Activated CD8-positive, alpha-beta T cell treated with anti-CD3 and anti-CD28 coated beads for 36 hours (primary cell): ENCODE measurements at regions not wholly inside any gene's neighbourhood (a gene's known extent, or its start where the extent isn't known, plus 50 kb on each side); places are given as distances from the start of the nearest gene placed in this dataset.

Experiments
- ATAC-seq: fragments of 200-7000 bp; cut with Tn5 transposase; one replicate; pipeline ENCODE4 v1.10.0; 2021; ENCODE audit warnings: mild to moderate bottlenecking, moderate library complexity
- CTCF ChIA-PET: fragments of 350-600 bp; sonication (Branson Sonifier 250); formaldehyde crosslinking; loops from one replicate; lab custom pipeline; 2021; ENCODE audit warnings: antibody characterized with exemption; lab: Charles Lee
- POLR2A ChIA-PET: fragments of 350-600 bp; sonication (Branson Sonifier 250); formaldehyde crosslinking; loops from one replicate; lab custom pipeline; 2021; ENCODE audit warnings: antibody characterized with exemption; lab: Charles Lee
- DNase-seq: peaks from one replicate; pipeline ENCODE4 v3.0.0-alpha.2; 2020
- H3K27ac Mint-ChIP-seq: one replicate; pipeline ENCODE4 v1.8.0; 2021; ENCODE audit warnings: mild to moderate bottlenecking, mixed read lengths
- H3K27me3 Mint-ChIP-seq: one replicate; pipeline ENCODE4 v1.8.0; 2021; ENCODE audit warnings: mixed read lengths
- H3K36me3 Mint-ChIP-seq: one replicate; pipeline ENCODE4 v1.8.0; 2021; ENCODE audit warnings: low read depth, mixed read lengths
- H3K4me1 Mint-ChIP-seq: one replicate; pipeline ENCODE4 v1.8.0; 2021; ENCODE audit warnings: low read depth, mixed read lengths
- H3K4me3 Mint-ChIP-seq: one replicate; pipeline ENCODE4 v1.8.0; 2021; ENCODE audit warnings: mild to moderate bottlenecking, moderate library complexity, mixed read lengths
- H3K9me3 Mint-ChIP-seq: one replicate; pipeline ENCODE4 v1.8.0; 2021; ENCODE audit warnings: mixed read lengths
- intact Hi-C: fragments of 100-400 bp; cut with micrococcal nuclease; formaldehyde crosslinking; loops from one replicate; pipeline ENCODE4 v1.10.0; 2022
- TF ChIP-seq, protein P1 (sequence below): fragments of 200-600 bp; IDR thresholded peaks from one replicate; pipeline ENCODE4 v1.8.0; 2022; ENCODE audit warnings: antibody characterized with exemption, mild to moderate bottlenecking

DNA sequence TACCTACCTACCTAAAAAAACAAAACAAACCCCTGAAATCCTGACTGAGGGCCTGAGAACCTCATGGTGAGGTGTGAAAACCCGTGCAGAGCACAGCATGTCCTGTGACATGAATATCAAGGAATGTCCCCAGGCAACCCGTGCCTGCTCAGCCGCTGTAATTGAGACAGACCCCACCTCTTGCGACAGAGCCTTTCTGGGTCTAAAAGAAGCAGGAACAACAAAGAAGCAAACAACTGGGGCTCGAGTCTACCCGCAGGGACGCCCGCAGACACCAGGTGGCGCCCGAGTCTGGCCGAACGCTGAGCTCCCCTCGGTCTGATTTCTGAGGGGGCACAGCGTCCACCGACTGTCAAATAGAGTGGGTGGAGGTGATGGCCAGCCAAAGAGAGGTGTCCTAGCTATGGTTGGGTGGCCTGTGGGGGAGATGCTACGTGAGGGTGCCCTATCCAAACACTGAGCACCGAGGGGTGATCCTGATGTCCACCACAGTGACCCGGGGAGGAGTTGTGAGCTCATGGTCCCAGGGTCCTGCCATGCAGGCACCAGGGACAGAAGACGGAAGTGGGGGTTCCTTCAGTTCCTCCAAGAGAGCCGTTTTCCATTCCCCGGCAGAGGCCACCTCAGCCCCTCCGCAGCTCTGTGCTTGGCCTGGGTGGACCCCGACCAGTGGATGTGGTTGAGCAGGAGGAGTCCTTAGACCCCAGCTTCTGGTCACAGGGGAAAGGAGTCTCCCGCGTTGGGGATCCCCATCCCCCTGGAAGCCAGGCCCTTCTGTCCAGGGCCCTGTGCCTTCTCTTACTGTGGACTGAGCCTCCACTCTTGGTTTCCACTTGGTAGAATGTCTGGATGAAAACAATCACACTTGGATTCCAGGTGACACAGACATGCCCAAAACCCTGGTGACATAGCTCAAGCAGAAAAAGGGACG, 268.2 kb downstream of the CDC5L start:
- H3K27me3 Mint-ChIP-seq: peaks cover 3% of the 10 kb centered on the region
- ChIA-PET CTCF (interaction anchor here (0.6 to 4.7 kb wide), 44 partner anchors 9 to 1352 kb away, joined by 3 to 27 read pairs (median 4); no protein-coding TSS in a partner anchor), POLR2A (interaction anchor here (0.8 to 1.1 kb wide), 3 partner anchors 10 to 722 kb away, joined by 3 read pairs; partner anchors contain the start of gene SUPT3H)
- peak overlapping the region; percentile 67 for H3K27ac Mint-ChIP-seq
- DNase-seq: peak; percentile 84
- peaks cover 7% of the 10 kb centered on the region for H3K4me1 Mint-ChIP-seq
- TF ChIP-seq, protein P1, sequence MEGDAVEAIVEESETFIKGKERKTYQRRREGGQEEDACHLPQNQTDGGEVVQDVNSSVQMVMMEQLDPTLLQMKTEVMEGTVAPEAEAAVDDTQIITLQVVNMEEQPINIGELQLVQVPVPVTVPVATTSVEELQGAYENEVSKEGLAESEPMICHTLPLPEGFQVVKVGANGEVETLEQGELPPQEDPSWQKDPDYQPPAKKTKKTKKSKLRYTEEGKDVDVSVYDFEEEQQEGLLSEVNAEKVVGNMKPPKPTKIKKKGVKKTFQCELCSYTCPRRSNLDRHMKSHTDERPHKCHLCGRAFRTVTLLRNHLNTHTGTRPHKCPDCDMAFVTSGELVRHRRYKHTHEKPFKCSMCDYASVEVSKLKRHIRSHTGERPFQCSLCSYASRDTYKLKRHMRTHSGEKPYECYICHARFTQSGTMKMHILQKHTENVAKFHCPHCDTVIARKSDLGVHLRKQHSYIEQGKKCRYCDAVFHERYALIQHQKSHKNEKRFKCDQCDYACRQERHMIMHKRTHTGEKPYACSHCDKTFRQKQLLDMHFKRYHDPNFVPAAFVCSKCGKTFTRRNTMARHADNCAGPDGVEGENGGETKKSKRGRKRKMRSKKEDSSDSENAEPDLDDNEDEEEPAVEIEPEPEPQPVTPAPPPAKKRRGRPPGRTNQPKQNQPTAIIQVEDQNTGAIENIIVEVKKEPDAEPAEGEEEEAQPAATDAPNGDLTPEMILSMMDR: peak; percentile 95
- intact Hi-C loops: loop anchor here (10.0 kb wide), 2 partner anchors 1059 to 1269 kb away; no protein-coding TSS in a partner anchor
- peaks cover 3% of the 10 kb centered on the region for H3K9me3 Mint-ChIP-seq
- ATAC-seq: peak; percentile 94
- no peak overlapping the region for H3K4me3 Mint-ChIP-seq
- no peaks in the 10 kb centered on the region for H3K36me3 Mint-ChIP-seq

DNA sequence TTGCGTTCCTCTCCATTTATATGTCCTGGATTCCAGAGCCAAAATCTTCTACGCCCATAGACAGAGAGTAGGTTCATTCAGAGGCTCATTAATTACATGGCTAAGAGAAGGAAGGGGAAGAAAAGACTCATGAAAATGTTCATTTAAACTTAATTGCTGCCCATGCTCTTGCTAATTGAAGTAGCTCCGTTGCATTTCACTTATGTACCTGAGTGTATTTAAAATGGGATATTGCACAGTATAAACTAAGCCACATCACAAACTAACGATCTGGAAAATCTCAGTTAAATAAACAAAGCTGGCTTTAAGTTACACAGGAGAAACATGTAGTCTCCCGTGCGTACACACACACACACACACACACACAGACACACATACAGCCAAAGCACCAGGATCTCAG, 269.2 kb downstream of the CDC5L start:
- TF ChIP-seq, protein P1: no peak
- CTCF ChIA-PET: interaction anchor here (1.2 to 4.7 kb wide), 19 partner anchors 10 to 1266 kb away, joined by 3 to 27 read pairs (median 8); no protein-coding TSS in a partner anchor
- Mint-ChIP-seq H3K9me3 (peaks cover 3% of the 10 kb centered on the region), H3K4me3 (no peak overlapping the region), H3K36me3 (no peaks in the 10 kb centered on the region), H3K27me3 (peaks cover 3% of the 10 kb centered on the region), H3K4me1 (peaks cover 7% of the 10 kb centered on the region), H3K27ac (no peak overlapping the region)
- no peak for DNase-seq
- POLR2A ChIA-PET: no interaction called here
- intact Hi-C loops: loop anchor here (10.0 kb wide), 2 partner anchors 1058 to 1268 kb away; no protein-coding TSS in a partner anchor
- ATAC-seq: no peak

DNA sequence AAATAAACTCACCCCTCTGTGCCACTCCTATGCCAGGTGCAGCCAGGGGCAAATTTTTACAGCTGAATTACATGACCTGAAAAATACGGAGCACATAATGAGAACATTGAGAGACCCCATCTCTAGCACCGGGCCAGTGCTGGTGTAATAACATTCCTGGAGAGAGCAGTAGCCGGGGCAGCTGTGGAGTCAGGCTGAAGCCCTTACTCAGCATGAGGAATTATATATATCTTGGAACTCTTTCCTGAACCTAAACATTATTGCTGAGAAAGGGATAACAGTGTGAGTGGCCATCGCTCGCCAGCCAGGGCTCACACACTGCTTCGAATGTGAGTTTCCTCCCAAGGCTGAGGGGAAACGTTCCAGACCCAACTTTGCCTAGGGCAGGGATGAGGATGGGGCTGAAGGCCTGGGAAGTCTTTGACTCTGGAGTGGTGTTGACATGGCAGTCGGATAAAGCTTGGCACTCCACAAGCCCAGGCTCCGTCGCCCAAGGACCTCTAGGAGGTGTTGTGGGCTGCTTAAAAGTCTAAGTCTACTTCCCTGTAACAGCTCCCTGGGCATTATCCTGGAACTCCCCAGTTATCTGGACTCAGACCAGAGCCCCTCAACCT, 269.8 kb downstream of the CDC5L start:
- no peak for DNase-seq
- Mint-ChIP-seq H3K36me3 (no peaks in the 10 kb centered on the region), H3K9me3 (peaks cover 3% of the 10 kb centered on the region), H3K4me3 (no peak overlapping the region), H3K27me3 (peaks cover 3% of the 10 kb centered on the region), H3K27ac (no peak overlapping the region), H3K4me1 (peaks cover 7% of the 10 kb centered on the region)
- CTCF ChIA-PET: interaction anchor here (1.2 to 4.7 kb wide), 8 partner anchors 11 to 1265 kb away, joined by 3 to 27 read pairs (median 16); no protein-coding TSS in a partner anchor
- TF ChIP-seq, protein P1: no peak
- intact Hi-C loops: loop anchor here (10.0 kb wide), 2 partner anchors 1057 to 1267 kb away; no protein-coding TSS in a partner anchor
- POLR2A ChIA-PET: interaction anchor here (0.6 kb wide), 1 partner anchor 651 kb away, joined by 4 read pairs; no protein-coding TSS in a partner anchor
- no peak for ATAC-seq

DNA sequence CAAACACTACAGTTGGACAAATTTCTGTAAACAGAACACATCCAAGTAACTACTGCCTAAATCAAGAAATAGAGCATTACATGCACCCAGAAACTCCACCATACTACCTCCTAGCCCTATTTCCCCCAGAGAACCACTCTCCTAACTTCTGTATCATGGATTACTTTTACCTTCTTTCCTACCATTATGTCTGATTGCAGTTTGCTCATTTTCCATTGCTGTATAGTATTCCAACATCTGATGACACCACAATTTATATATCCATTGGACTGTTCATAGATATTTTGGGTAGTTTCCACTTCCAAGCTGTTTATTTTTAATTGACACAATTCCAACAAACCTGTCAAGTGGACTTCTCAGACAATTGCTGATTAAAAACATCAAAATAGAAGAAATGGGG, 271.1 kb downstream of the CDC5L start:
- CTCF ChIA-PET: no interaction called here
- H3K36me3 Mint-ChIP-seq: no peaks in the 10 kb centered on the region
- no peak for ATAC-seq

More for the DNA sequence above, 271.1 kb downstream of the CDC5L start:
- POLR2A ChIA-PET: no interaction called here
- Mint-ChIP-seq H3K27ac (no peak overlapping the region), H3K4me3 (no peak overlapping the region), H3K9me3 (peaks cover 3% of the 10 kb centered on the region), H3K4me1 (peaks cover 12% of the 10 kb centered on the region), H3K27me3 (peaks cover 3% of the 10 kb centered on the region)
- intact Hi-C loops: loop anchor here (10.0 kb wide), 2 partner anchors 1056 to 1266 kb away; no protein-coding TSS in a partner anchor
- TF ChIP-seq, protein P1: no peak
- DNase-seq: no peak
